OCI-LY1 (cell line): ENCODE measurements at regions not wholly inside any gene's neighbourhood (a gene's known extent, or its start where the extent isn't known, plus 50 kb on each side); places are given as distances from the start of the nearest gene placed in this dataset.

Source experiments
- H2AFZ ChIP-seq: fragments of 200-600 bp; sonication (generic), shearing (Covaris generic); 2 replicates; pipeline ENCODE4 v1.6.0; 2014; ENCODE audit warnings: antibody characterized with exemption, mild to moderate bottlenecking, low read length
- H3F3A ChIP-seq: fragments of 200-600 bp; sonication (generic), shearing (Covaris generic); 2 replicates; pipeline ENCODE4 v1.6.0; 2014; ENCODE audit warnings: mild to moderate bottlenecking, antibody characterized with exemption, low read length, moderate library complexity; ENCODE audit not compliant: insufficient read depth
- H3K27ac ChIP-seq: fragments of 200-600 bp; sonication (generic); 2 replicates; pipeline ENCODE4 v1.5.1; 2014; ENCODE audit warnings: low read length, mixed run types, mild to moderate bottlenecking, low read depth; ENCODE audit not compliant: poor library complexity, severe bottlenecking
- H3K27me3 ChIP-seq: fragments of 200-600 bp; sonication (generic); 2 replicates; pipeline ENCODE4 v1.6.0; 2014; ENCODE audit warnings: antibody characterized with exemption, mild to moderate bottlenecking, low read length, moderate library complexity; ENCODE audit not compliant: insufficient read depth
- H3K36me3 ChIP-seq: fragments of 200-600 bp; sonication (generic); 2 replicates; pipeline ENCODE4 v1.6.1; 2014; ENCODE audit warnings: mild to moderate bottlenecking, antibody characterized with exemption, low read length, moderate library complexity, mixed read lengths; ENCODE audit not compliant: insufficient read depth
- H3K4me1 ChIP-seq: fragments of 200-600 bp; sonication (generic); 2 replicates; pipeline ENCODE4 v1.5.1; 2014; ENCODE audit warnings: mild to moderate bottlenecking, low read length, moderate library complexity; ENCODE audit not compliant: insufficient read depth, severe bottlenecking
- H3K4me2 ChIP-seq: fragments of 200-600 bp; sonication (generic), shearing (Covaris generic); 2 replicates; pipeline ENCODE4 v1.6.1; 2014; ENCODE audit warnings: low read length
- H3K4me3 ChIP-seq: fragments of 200-600 bp; sonication (generic); 2 replicates; pipeline ENCODE4 v1.5.1; 2014; ENCODE audit warnings: low read length, low read depth, mild to moderate bottlenecking, mixed read lengths; ENCODE audit not compliant: poor library complexity, severe bottlenecking
- H3K79me2 ChIP-seq: fragments of 200-600 bp; shearing (Covaris generic); 2 replicates; pipeline ENCODE4 v1.6.1; 2016; ENCODE audit warnings: mixed run types, low read length, mixed read lengths; ENCODE audit not compliant: insufficient read depth
- H3K9ac ChIP-seq: fragments of 200-600 bp; sonication (generic), shearing (Covaris generic); 2 replicates; pipeline ENCODE4 v1.6.1; 2014; ENCODE audit warnings: mild to moderate bottlenecking, low read length, mixed read lengths
- H3K9me2 ChIP-seq: fragments of 200-600 bp; sonication (generic), shearing (Covaris generic); 2 replicates; pipeline ENCODE4 v1.6.1; 2014; ENCODE audit warnings: low read depth, mild to moderate bottlenecking, low read length, mixed read lengths
- H3K9me3 ChIP-seq: fragments of 200-600 bp; shearing (Covaris generic); 2 replicates; pipeline ENCODE4 v1.6.1; 2014; ENCODE audit warnings: low read length, mixed read lengths
- H4K20me1 ChIP-seq: fragments of 200-600 bp; sonication (generic), shearing (Covaris generic); 2 replicates; pipeline ENCODE4 v1.6.0; 2016; ENCODE audit warnings: mild to moderate bottlenecking, low read length; ENCODE audit not compliant: insufficient read depth
- EZH2 ChIP-seq: fragments of 200-600 bp; sonication (generic), shearing (Covaris generic); IDR thresholded peaks from 2 replicates; pipeline ENCODE4 v1.8.0; 2017; ENCODE audit warnings: borderline replicate concordance, mixed run types, mild to moderate bottlenecking, antibody characterized with exemption, low read length, moderate library complexity, mixed read lengths
- TF ChIP-seq, protein P1 (sequence below): fragments of 200-600 bp; sonication (generic), shearing (Covaris generic); IDR thresholded peaks from 2 replicates; pipeline ENCODE4 v1.5.1; 2017; ENCODE audit warnings: mild to moderate bottlenecking, antibody characterized with exemption, low read length, moderate library complexity, mixed read lengths

GRCh38 chr13:90168953-90169352 lies 1178.5 kb upstream of the MIR17HG start:
- Histone ChIP-seq H3K27ac (no peak overlapping the region), H3K36me3 (no peaks in the 10 kb centered on the region), H3K4me3 (no peak overlapping the region), H3K4me1 (no peaks in the 10 kb centered on the region), H3K9me3 (no peaks in the 10 kb centered on the region), H4K20me1 (no peaks in the 10 kb centered on the region), H3K27me3 (no peaks in the 10 kb centered on the region), H3K9ac (no peak overlapping the region), H2AFZ (no peak overlapping the region), H3K4me2 (no peak overlapping the region), H3F3A (no peaks in the 10 kb centered on the region), H3K79me2 (no peaks in the 10 kb centered on the region), H3K9me2 (no peaks in the 10 kb centered on the region)
- TF ChIP-seq EZH2: no peak
- TF ChIP-seq, protein P1, sequence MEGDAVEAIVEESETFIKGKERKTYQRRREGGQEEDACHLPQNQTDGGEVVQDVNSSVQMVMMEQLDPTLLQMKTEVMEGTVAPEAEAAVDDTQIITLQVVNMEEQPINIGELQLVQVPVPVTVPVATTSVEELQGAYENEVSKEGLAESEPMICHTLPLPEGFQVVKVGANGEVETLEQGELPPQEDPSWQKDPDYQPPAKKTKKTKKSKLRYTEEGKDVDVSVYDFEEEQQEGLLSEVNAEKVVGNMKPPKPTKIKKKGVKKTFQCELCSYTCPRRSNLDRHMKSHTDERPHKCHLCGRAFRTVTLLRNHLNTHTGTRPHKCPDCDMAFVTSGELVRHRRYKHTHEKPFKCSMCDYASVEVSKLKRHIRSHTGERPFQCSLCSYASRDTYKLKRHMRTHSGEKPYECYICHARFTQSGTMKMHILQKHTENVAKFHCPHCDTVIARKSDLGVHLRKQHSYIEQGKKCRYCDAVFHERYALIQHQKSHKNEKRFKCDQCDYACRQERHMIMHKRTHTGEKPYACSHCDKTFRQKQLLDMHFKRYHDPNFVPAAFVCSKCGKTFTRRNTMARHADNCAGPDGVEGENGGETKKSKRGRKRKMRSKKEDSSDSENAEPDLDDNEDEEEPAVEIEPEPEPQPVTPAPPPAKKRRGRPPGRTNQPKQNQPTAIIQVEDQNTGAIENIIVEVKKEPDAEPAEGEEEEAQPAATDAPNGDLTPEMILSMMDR: no peak

DNA sequence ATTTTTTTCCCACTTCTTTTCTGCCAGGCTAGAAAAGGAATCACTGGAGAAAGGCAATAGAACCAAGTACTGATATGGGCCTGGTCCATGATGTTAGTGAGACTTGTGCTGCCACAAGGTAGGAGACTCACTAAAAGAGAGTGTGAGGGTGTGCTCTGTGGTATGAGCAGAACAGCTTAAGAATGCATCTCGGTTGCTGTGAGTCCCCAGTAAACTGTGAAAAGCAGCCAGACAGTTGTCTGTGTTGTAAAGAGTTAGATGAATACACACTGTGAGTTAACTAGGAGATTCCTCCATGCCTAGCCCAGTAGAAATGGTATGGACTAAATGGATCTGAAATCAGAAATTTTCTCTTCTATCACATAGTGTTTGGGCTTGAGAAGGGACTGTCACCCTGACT lies 1177.3 kb upstream of the MIR17HG start:
- no peaks in the 10 kb centered on the region for H3K9me2 ChIP-seq
- no peaks in the 10 kb centered on the region for H3K79me2 ChIP-seq
- H3K27me3 ChIP-seq: no peaks in the 10 kb centered on the region
- H4K20me1 ChIP-seq: no peaks in the 10 kb centered on the region
- no peak overlapping the region for H3K4me3 ChIP-seq
- H3K9ac ChIP-seq: no peak overlapping the region
- H2AFZ ChIP-seq: no peak overlapping the region
- no peaks in the 10 kb centered on the region for H3K36me3 ChIP-seq
- H3K4me1 ChIP-seq: no peaks in the 10 kb centered on the region
- no peak overlapping the region for H3K4me2 ChIP-seq
- H3F3A ChIP-seq: no peaks in the 10 kb centered on the region
- TF ChIP-seq, protein P1: no peak
- TF ChIP-seq EZH2: no peak
- H3K9me3 ChIP-seq: no peaks in the 10 kb centered on the region
- no peak overlapping the region for H3K27ac ChIP-seq

- Histone ChIP-seq H3F3A (no peaks in the 10 kb centered on the region), H3K4me3 (no peak overlapping the region), H3K9ac (no peak overlapping the region), H2AFZ (no peak overlapping the region), H3K36me3 (no peaks in the 10 kb centered on the region), H3K27me3 (no peaks in the 10 kb centered on the region), H3K79me2 (no peaks in the 10 kb centered on the region), H3K9me3 (no peaks in the 10 kb centered on the region), H3K9me2 (no peaks in the 10 kb centered on the region), H3K4me1 (no peaks in the 10 kb centered on the region), H4K20me1 (no peaks in the 10 kb centered on the region), H3K4me2 (no peak overlapping the region), H3K27ac (no peak overlapping the region)
- TF ChIP-seq, protein P1: no peak
- TF ChIP-seq EZH2: no peak
Measured at GRCh38 chr13:90171649-90172048, 1175.8 kb upstream of the MIR17HG start.
